ENCODE measurements at regions not wholly inside any gene's neighbourhood (a gene's known extent, or its start where the extent isn't known, plus 50 kb on each side); places are given as distances from the start of the nearest gene placed in this dataset.

GRCh38 chr2:14270036-14270582, 362.4 kb upstream of the LRATD1 start:
- no peak for DNase-seq (ENCODE audit: low spot score)
- no peaks in the 10 kb centered on the region for H3K4me1 Mint-ChIP-seq (ENCODE audit: low read depth)
- H3K9me3 Mint-ChIP-seq = peaks cover 27% of the 10 kb centered on the region
- no peaks in the 10 kb centered on the region for H3K36me3 Mint-ChIP-seq (ENCODE audit: low read depth)
- H3K27ac Mint-ChIP-seq = no peak overlapping the region
- H3K4me3 Mint-ChIP-seq (ENCODE audit: low read depth) = no peak overlapping the region
- intact Hi-C loops (cut with micrococcal nuclease) = no loop called here
- no peaks in the 10 kb centered on the region for H3K27me3 Mint-ChIP-seq (ENCODE audit: low read depth)

GRCh38 chr2:14272396-14273075, 360.0 kb upstream of the LRATD1 start:
- no peaks in the 10 kb centered on the region for H3K4me1 Mint-ChIP-seq (ENCODE audit: low read depth)
- H3K27me3 Mint-ChIP-seq (ENCODE audit: low read depth) = no peaks in the 10 kb centered on the region
- no peak for DNase-seq (ENCODE audit: low spot score)
- no peaks in the 10 kb centered on the region for H3K36me3 Mint-ChIP-seq (ENCODE audit: low read depth)
- peaks cover 28% of the 10 kb centered on the region for H3K9me3 Mint-ChIP-seq
- H3K27ac Mint-ChIP-seq = no peak overlapping the region
- no peak overlapping the region for H3K4me3 Mint-ChIP-seq (ENCODE audit: low read depth)
- intact Hi-C loops (cut with micrococcal nuclease) = no loop called here

GRCh38 chr2:14273650-14274049, 358.9 kb upstream of the LRATD1 start:
- Mint-ChIP-seq H3K9me3 (peaks cover 28% of the 10 kb centered on the region), H3K27me3 (ENCODE audit: low read depth) (no peaks in the 10 kb centered on the region), H3K4me1 (ENCODE audit: low read depth) (no peaks in the 10 kb centered on the region), H3K36me3 (ENCODE audit: low read depth) (no peaks in the 10 kb centered on the region), H3K27ac (no peak overlapping the region), H3K4me3 (ENCODE audit: low read depth) (no peak overlapping the region)
- intact Hi-C loops (cut with micrococcal nuclease) = no loop called here
- DNase-seq (ENCODE audit: low spot score) = no peak

- Mint-ChIP-seq H3K4me3 (ENCODE audit: low read depth) (no peak overlapping the region), H3K9me3 (peaks cover 14% of the 10 kb centered on the region), H3K27ac (no peak overlapping the region), H3K36me3 (ENCODE audit: low read depth) (no peaks in the 10 kb centered on the region), H3K4me1 (ENCODE audit: low read depth) (no peaks in the 10 kb centered on the region), H3K27me3 (ENCODE audit: low read depth) (no peaks in the 10 kb centered on the region)
- intact Hi-C loops (cut with micrococcal nuclease) = loop anchor here (10.0 kb wide), 1 partner anchor 309 kb away; no protein-coding TSS in a partner anchor
- DNase-seq (ENCODE audit: low spot score) = no peak
Measured at GRCh38 chr2:14284244-14284643, 348.3 kb upstream of the LRATD1 start.

- DNase-seq (ENCODE audit: low spot score) = no peak
- Mint-ChIP-seq H3K9me3 (peaks cover 18% of the 10 kb centered on the region), H3K27ac (no peak overlapping the region), H3K4me1 (ENCODE audit: low read depth) (no peaks in the 10 kb centered on the region), H3K36me3 (ENCODE audit: low read depth) (no peaks in the 10 kb centered on the region), H3K4me3 (ENCODE audit: low read depth) (no peak overlapping the region), H3K27me3 (ENCODE audit: low read depth) (no peaks in the 10 kb centered on the region)
- intact Hi-C loops (cut with micrococcal nuclease) = loop anchor here (10.0 kb wide), 1 partner anchor 311 kb away; no protein-coding TSS in a partner anchor
Measured at GRCh38 chr2:14285812-14286211, 346.7 kb upstream of the LRATD1 start.

GRCh38 chr2:14288016-14288415, 344.5 kb upstream of the LRATD1 start:
- Mint-ChIP-seq H3K36me3 (ENCODE audit: low read depth) (no peaks in the 10 kb centered on the region), H3K27ac (no peak overlapping the region), H3K27me3 (ENCODE audit: low read depth) (no peaks in the 10 kb centered on the region), H3K4me3 (ENCODE audit: low read depth) (no peak overlapping the region), H3K9me3 (peaks cover 9% of the 10 kb centered on the region), H3K4me1 (ENCODE audit: low read depth) (no peaks in the 10 kb centered on the region)
- intact Hi-C loops (cut with micrococcal nuclease) = loop anchor here (10.0 kb wide), 1 partner anchor 313 kb away; no protein-coding TSS in a partner anchor
- no peak for DNase-seq (ENCODE audit: low spot score)

GRCh38 chr2:14292964-14293363, 339.6 kb upstream of the LRATD1 start:
- DNase-seq (ENCODE audit: low spot score) = no peak
- Mint-ChIP-seq H3K9me3 (peaks cover 12% of the 10 kb centered on the region), H3K27me3 (ENCODE audit: low read depth) (no peaks in the 10 kb centered on the region), H3K4me3 (ENCODE audit: low read depth) (no peak overlapping the region), H3K27ac (no peak overlapping the region), H3K4me1 (ENCODE audit: low read depth) (no peaks in the 10 kb centered on the region), H3K36me3 (ENCODE audit: low read depth) (no peaks in the 10 kb centered on the region)
- intact Hi-C loops (cut with micrococcal nuclease) = no loop called here

- intact Hi-C loops (cut with micrococcal nuclease) = no loop called here
Measured at GRCh38 chr2:14297340-14297739, 335.2 kb upstream of the LRATD1 start.

GRCh38 chr2:14297906-14298305, 334.6 kb upstream of the LRATD1 start:
- intact Hi-C loops (cut with micrococcal nuclease) = no loop called here
- H3K27ac Mint-ChIP-seq = no peak overlapping the region
- H3K4me1 Mint-ChIP-seq (ENCODE audit: low read depth) = no peaks in the 10 kb centered on the region
- H3K4me3 Mint-ChIP-seq (ENCODE audit: low read depth) = no peak overlapping the region
- peaks cover 13% of the 10 kb centered on the region for H3K9me3 Mint-ChIP-seq
- H3K36me3 Mint-ChIP-seq (ENCODE audit: low read depth) = no peaks in the 10 kb centered on the region
- H3K27me3 Mint-ChIP-seq (ENCODE audit: low read depth) = no peaks in the 10 kb centered on the region
- no peak for DNase-seq (ENCODE audit: low spot score)

More at GRCh38 chr2:14297340-14297739, 335.2 kb upstream of the LRATD1 start:
- Mint-ChIP-seq H3K27me3 (ENCODE audit: low read depth) (no peaks in the 10 kb centered on the region), H3K4me3 (ENCODE audit: low read depth) (no peak overlapping the region), H3K9me3 (peaks cover 13% of the 10 kb centered on the region), H3K4me1 (ENCODE audit: low read depth) (no peaks in the 10 kb centered on the region), H3K27ac (no peak overlapping the region), H3K36me3 (ENCODE audit: low read depth) (no peaks in the 10 kb centered on the region)
- DNase-seq (ENCODE audit: low spot score) = no peak

- H3K27ac Mint-ChIP-seq = no peak overlapping the region
- no peak for DNase-seq (ENCODE audit: low spot score)
- H3K4me3 Mint-ChIP-seq (ENCODE audit: low read depth) = no peak overlapping the region
- peaks cover 4% of the 10 kb centered on the region for H3K9me3 Mint-ChIP-seq
- H3K36me3 Mint-ChIP-seq (ENCODE audit: low read depth) = no peaks in the 10 kb centered on the region
- no peaks in the 10 kb centered on the region for H3K4me1 Mint-ChIP-seq (ENCODE audit: low read depth)
- H3K27me3 Mint-ChIP-seq (ENCODE audit: low read depth) = no peaks in the 10 kb centered on the region
- intact Hi-C loops (cut with micrococcal nuclease) = no loop called here
Measured at GRCh38 chr2:14301331-14301730, 331.2 kb upstream of the LRATD1 start.

- Mint-ChIP-seq H3K4me3 (ENCODE audit: low read depth) (no peak overlapping the region), H3K4me1 (ENCODE audit: low read depth) (no peaks in the 10 kb centered on the region), H3K9me3 (peaks cover 10% of the 10 kb centered on the region), H3K27ac (no peak overlapping the region), H3K36me3 (ENCODE audit: low read depth) (no peaks in the 10 kb centered on the region), H3K27me3 (ENCODE audit: low read depth) (no peaks in the 10 kb centered on the region)
- intact Hi-C loops (cut with micrococcal nuclease) = no loop called here
- no peak for DNase-seq (ENCODE audit: low spot score)
Measured at GRCh38 chr2:14303366-14304115, 329.0 kb upstream of the LRATD1 start.

GRCh38 chr2:14304326-14304725, 328.2 kb upstream of the LRATD1 start:
- intact Hi-C loops (cut with micrococcal nuclease) = no loop called here
- Mint-ChIP-seq H3K4me1 (ENCODE audit: low read depth) (no peaks in the 10 kb centered on the region), H3K27me3 (ENCODE audit: low read depth) (no peaks in the 10 kb centered on the region), H3K9me3 (peaks cover 10% of the 10 kb centered on the region), H3K27ac (no peak overlapping the region), H3K4me3 (ENCODE audit: low read depth) (no peak overlapping the region), H3K36me3 (ENCODE audit: low read depth) (no peaks in the 10 kb centered on the region)
- DNase-seq (ENCODE audit: low spot score) = no peak

- no peak overlapping the region for H3K27ac Mint-ChIP-seq
- H3K4me1 Mint-ChIP-seq (ENCODE audit: low read depth) = no peaks in the 10 kb centered on the region
- H3K9me3 Mint-ChIP-seq = peaks cover 21% of the 10 kb centered on the region
- intact Hi-C loops (cut with micrococcal nuclease) = no loop called here
- no peak overlapping the region for H3K4me3 Mint-ChIP-seq (ENCODE audit: low read depth)
- no peak for DNase-seq (ENCODE audit: low spot score)
- H3K36me3 Mint-ChIP-seq (ENCODE audit: low read depth) = no peaks in the 10 kb centered on the region
- H3K27me3 Mint-ChIP-seq (ENCODE audit: low read depth) = no peaks in the 10 kb centered on the region
Measured at GRCh38 chr2:14306268-14306861, 326.2 kb upstream of the LRATD1 start.
